ENCODE measurements at regions not wholly inside any gene's neighbourhood (a gene's known extent, or its start where the extent isn't known, plus 50 kb on each side); places are given as distances from the start of the nearest gene placed in this dataset.

GRCh38 chr7:119918185-119918584, 354.8 kb upstream of the KCND2 start:
- no peak for TF ChIP-seq CTCF (optimal IDR thresholded peaks at IDR 0.05 in 1 of 3, IDR thresholded peaks at IDR 0.05 in 1 of 3, conservative IDR thresholded peaks at IDR 0.05 in 1 of 3; ENCODE audit: extremely low read depth in 1 of 3, insufficient read depth in 2 of 3, low read length in 3 of 3)
- TF ChIP-seq EZH2 (IDR thresholded peaks at IDR 0.05; ENCODE audit: low read length) = no peak

Data from keratinocyte (primary cell).